Activated CD4-positive, alpha-beta T cell treated with anti-CD3 and anti-CD28 coated beads for 24 hours (primary cell): ENCODE measurements at regions not wholly inside any gene's neighbourhood (a gene's known extent, or its start where the extent isn't known, plus 50 kb on each side); places are given as distances from the start of the nearest gene placed in this dataset.

Experiments
- DNase-seq, 2 donors: peaks; one replicate each; pipeline ENCODE4 v3.0.0-alpha.2; 2020; ENCODE audit warnings: low read depth in 2 of 2

DNA sequence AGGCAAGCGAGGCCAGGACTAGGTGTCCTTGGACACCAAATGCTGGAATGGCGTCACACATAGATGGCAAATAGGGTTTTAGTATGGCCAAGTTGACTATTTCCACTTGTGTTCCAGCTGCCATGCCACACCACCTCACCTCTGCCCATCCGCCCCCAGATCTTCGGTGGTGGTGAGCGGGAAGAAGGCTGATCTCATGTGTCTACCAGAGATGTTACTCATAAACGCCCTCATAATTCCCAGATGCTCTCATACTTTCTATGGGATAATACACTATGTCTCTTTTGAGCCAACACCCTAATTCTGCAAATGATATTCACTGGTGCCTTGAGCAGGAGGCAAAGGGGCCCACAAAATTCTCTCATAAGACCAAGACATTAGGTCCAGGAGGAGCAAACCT lies 281.1 kb upstream of the FN1 start:
- DNase-seq: no peak

DNA sequence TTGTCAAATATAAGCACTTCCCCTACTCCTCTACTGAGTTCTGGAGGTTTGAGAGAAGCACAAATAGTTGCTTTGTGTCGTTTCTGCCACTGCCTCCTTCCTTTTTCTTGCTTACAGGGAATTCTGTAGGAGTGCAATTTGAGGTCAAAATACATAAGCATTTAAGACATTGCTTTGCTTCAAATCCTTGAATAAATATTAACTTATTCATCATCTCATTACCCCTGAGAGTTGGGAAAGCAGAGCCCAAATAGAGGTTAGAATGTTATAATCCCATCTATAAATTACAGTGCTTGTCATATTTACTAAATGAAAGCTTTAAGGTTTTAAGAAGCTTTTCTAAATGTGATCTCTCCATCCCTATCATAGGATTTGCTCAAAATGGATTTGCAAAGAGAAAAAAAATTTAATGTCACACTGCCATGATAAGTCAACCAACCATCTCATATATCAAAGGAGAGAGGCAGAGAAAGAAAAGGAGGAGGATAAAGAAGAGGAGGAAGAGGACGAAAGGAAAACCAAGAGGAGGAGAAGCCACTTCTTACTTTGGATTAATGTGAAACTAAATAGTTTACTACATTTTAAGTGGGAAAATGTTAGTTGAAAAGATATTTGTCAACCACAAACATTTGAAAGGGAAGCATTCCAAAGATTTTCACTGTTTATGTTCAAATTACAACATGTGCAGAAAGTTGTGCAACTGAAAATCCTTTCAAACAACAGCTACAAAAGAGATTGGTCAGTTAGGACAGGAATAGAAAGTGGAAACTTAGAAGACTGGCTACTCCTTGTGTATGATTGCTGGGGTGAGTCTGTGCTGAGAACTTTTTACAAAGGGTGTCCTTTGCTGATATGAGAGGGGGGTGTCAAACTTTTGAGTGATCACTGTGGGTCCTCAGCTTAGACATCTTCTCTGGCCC lies 277.3 kb upstream of the FN1 start:
- DNase-seq: no peak

DNA sequence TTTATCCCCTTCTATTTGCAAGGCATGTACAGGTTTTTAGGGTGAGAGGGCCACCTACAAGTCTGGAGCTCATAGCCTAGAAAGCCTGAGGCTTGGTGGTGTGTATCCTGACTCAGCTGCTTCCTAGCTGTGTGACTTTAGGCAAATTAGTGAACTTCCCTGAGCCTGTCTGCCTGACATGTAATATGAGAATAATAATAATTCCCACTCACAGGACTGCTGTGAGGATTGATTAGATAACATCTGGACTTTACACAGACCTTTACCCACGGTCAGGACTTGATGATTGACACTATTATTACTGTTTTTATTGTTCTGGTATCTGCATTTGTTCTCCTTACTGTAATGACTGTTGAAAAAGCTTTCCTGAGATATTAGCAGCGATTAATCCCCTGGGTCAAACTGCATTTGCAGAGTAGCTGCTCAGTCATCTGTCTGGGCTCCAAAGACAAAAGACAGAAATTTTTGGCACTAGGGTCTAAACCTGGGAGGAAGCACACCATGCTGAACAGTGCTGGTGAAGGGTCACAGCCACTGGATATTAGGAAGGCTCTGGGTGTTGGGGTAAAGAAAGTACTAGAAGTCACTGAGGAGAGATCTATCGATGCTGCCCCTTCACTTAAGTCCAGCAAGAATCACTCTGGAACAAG lies 276.5 kb upstream of the FN1 start:
- no peak for DNase-seq

DNA sequence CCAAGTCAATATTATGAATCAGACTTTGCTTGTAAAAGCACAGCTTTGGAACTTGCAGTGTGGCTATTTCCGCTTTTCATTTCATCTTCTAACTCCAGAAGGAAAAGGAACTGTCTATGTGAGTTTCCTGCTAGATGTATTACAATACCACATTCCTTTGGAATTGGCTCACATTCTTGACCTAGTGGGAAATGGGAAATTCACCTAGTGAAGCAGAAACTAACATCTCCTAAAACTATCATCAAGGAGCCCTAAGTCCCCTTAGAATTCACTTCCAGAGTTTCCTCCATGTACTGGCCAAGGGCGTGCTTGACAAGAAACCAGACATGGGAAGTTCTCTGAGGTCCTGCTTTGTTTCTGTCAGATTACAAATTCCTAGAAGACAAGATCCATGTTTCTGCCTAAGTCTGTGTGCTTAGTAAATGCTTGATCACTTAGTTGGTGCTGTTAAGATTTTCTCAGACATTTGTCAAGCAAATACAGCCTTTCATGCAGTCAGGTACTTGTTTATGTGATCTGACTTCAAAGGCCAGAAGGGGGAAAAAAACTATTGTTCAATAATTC lies 275.7 kb upstream of the FN1 start:
- no peak for DNase-seq

DNA sequence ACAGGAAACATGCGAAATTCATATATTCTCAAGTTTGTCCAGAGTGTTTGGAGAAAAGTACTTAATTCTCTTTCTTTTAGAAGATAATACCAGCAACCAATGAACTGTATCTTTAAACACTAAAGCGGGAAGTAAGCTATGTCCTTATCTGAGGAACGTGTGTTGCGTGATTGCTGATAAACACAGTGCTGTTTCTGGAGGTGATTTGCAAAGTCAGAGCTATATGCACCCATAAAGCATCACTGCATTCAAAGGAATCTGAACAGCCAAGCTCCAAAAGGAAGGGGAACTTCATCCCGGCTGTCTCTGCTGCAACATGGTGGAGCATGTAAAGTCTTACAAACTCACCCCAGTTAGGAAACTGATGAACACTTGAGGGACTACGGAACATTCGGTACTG lies 271.7 kb upstream of the FN1 start:
- no peak for DNase-seq

DNA sequence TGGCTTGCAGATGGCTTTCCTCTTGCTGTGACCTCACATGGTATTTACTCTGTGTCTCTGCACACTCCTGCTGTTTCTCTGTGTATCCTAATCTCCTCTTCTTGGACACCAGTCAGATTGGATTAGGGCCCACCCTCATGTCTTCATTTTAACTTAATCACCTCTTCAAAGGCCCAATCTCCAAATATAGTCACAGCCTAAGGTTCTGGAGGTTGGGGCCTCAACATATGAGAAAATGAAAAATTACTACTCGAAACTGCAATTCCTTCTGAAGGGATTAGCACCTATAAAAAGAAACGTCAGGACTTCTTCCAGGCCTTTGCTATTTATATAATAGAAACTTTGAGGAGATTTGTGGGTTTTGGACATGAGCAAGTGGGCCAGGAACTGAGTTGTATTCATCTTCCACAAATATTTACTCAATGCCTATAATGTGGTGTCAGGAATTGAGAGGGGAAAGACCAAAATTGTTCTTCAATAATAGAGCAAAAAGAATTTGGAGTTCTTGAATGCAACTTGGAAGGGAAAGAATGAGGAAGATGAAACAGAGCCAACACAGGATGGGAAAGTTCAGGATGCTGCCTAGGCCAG lies 270.0 kb upstream of the FN1 start:
- no peak for DNase-seq

DNA sequence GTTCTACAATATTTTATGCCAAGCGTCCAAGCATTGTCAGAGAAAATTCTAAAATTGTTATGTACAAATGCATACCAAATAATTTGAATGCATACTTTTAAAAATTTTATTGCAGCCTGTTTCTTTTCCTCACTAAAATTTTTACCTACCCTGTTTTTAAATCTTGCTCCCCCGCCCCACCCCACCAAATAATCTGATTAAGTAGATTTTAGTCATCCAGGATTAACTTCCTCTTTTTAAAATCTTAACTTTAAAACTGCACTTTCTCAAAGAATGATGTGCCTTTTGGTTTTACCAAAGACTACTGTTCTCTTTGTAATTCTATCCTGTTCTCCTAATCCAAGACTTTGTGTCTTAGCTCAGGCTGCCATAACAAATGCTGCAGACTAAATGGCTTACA lies 269.4 kb upstream of the FN1 start:
- no peak for DNase-seq

DNA sequence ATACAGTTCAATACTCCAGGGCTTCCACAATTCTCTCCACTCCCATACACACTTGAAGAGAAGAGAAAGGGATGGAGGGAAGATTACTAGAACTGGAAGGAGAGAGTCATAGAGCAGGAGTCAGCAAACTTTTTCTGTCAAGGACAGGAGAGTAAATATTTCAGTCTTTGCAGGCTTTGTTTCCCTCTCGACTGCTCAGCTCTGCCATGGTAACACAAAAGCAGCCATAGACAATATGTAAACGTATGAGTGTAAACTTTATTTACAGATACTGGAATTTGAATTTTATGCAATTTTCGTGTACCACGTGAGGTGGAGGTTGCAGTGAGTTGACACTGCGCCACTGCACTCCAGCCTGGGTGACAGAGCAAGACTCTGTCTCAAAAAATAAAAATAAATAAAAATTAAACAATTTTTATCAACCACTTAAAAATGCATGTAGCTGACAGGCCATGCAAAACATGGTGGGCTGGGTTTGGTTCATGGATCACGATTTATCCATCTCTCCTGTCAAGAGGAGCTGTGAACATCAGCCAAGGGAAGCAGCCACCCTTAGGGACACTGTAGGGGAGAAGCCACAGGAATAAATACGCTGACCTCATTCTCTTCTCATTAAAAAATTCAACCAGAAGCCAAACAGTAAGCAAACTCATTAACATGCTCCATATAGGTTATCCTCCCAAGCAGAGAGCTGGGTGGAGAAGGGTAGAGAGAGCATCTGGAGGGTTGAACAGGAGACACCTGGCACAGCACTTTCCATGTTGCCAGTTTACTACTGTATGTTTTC lies 266.4 kb upstream of the FN1 start:
- no peak for DNase-seq

DNA sequence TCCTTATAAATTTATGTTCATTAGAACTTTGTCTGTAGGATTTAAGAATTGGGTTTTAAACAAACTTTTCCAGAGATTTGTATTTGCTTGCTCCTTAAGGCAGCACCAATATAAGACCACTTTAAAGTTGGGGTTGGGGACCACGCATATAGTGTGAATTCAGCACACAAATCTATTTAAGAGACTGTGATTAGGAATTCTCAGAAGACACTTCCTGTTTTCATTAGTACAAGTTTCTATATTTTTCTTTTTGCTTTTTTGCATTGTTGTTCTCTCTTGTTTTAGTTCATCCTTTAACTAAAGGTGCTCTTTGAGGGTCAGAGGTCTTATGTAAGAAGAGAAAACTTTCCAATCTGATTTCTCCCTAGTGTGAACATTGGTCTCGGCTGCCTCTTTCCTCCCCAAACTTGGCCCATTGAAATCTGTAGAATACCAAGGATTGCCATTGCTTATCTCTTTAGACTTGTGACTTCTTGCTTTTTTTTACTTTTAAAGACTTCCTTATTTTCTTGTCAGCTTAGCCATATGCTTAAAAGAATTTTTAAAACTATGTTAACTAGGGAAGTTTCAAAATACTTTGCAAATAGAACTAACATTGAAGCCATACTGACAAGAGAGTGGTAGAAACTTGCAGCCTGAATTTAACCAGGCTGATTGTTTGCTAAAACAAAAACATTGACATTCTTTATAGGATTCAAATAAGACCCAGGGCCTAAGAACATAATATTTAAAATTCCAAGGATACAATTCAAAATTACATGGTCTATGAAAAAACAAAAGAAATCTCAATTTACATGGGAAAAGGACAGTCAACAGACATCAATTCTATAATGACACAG lies 264.1 kb upstream of the FN1 start:
- no peak for DNase-seq

DNA sequence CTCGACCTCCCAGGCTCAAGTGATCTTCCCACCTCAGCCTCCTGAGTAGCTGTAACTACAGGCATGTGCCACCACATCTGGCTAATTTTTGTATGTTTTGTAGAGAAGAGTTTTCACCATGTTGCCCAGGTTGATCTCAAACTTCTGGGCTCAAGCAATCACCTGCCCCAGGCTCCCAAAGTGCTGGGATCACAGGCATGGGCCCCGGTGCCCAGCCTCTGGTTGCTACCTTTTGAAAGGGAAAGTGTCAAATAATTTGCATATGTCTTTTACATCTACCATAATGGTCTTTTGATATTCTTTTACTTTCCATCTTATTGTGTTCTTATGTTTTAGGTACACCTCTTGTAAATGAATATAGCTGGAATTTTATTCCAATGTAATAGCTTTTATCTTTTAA lies 263.1 kb upstream of the FN1 start:
- DNase-seq: no peak

DNA sequence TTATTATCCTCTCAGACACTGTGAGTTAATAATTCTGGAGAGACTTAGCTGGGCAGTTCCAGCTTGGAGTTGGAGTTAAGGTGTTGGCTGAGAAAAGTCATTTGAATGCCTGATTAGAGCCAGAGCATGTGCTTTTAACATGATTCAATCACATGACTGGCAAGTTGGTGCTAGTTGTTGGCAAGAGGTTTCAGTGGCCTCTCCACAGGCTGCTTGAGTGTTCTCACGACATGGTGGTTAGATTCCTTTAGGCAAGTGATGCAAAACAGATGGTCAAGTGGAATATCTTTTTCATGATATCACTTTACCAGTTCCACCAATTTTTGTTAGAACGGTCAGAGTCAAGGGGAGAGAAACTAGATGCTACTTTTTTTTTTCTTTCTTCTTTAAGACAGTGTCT lies 262.7 kb upstream of the FN1 start:
- DNase-seq: no peak

DNA sequence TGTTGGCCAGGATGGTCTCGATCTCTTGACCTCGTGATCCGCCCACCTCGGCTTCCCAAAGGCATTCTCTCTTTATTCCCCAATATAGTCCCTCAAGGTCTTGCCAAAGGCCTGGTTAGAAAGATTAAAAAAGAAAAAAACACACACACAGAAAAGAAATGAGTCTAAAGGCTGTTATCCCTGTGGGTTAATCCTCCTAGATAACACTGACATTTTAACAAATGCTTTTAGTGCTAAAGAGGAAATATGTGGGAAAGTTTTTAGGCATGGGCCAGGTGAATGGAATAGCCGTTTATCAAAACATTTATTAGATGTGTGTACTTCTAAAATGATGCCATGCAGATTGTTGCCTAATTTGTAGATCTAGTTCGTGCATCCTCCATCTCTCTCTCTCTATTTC lies 261.6 kb upstream of the FN1 start:
- no peak for DNase-seq

DNA sequence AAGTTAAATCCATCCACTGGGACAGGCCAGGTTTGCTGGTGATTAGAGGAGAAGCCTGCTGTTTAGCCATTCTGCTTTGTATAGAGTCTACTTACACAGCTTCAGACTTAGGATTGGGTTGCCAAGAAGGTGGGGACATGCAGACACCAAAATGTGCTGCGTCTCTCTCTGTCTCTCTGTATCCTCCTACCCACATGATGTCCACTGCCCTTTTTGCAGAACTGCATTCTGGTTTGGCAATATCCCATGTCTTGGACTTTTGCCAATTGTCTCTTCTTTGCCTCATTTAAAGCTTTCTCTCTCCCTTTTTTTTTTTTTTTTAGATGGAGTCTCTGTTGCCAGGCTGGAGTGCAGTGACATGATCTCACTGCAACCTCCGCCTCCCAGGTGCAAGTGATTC lies 261.1 kb upstream of the FN1 start:
- no peak for DNase-seq

DNA sequence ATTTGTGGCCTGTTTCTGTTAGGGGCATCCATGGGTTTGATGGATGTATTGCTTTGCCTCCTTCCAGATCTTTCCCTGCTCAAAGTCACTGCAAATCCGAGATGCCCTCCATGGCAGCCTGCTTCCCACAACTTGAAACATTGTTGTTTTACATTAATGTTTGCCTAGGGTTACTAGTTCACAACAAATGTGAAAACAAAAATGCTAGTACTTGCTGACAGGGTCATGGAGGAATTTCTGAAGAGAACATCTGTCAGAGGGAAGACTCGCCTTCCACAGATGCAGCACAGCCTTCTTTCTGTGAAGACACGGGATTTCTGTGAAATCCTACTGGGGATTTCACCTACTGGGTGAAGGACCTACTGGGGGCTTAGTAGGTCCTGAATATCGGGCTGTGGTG lies 260.0 kb upstream of the FN1 start:
- no peak for DNase-seq

DNA sequence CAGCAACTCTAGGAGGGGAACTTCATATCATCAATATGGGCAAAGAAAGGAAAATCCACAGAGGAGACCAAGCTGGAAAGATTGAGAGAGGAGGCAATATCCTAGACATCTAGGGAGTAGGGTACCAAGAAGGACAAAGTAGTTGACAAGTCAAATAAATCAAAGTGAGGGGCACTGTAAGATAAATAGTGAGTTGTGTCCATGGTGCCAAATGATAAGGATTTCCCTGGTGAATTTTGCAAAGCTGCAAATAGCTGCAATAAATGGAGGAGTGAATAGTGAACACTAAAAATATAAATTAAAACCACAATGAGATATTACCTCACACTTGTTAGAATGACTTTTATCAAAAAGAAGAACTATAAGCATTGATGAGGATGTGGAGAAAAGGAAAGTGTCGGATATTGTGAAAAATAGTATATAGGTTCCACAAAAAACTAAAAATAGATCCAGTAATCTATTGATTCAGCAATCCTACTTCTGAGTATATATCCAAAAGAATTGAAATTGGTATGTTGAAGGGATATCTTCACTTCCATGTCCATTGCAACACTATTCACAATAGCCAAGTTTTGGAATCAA lies 258.2 kb upstream of the FN1 start:
- no peak for DNase-seq

DNA sequence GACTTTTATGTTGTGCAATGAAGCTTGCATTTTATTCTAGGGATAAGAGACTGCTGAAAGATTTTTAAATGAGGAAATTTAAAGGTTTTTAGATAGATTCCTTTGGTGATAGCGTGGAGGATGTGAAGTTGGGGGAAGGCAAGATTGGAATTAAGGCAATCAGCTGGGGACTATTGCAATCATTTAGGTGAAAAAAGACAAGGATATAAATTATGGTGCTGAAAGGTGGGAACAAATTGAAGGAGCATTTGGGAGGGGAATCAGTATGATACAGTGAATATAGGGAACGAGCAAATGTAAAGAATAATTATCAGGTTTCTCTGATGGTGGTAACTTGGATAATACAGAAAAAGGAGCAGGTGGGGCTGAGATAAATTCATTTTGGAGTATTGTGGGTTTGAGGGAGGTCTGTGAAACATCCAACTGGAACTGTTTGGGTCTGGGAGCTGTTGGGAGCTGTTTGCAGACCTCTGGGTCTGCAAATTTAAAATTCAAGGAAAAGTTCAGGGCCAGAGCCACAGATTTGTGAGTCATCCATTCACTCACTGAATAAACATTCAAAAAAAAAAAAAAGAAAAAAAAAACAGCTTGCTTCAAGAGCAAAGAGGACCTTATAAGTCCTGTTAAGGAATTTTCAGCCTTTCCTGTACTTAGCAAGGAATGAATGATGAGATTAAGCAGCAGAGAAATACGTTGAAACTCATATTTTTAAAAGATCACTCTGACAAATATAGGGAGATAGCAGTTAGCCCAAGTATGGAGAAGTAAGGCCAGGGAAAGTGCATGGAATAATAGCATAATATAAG lies 257.5 kb upstream of the FN1 start:
- DNase-seq: no peak

DNA sequence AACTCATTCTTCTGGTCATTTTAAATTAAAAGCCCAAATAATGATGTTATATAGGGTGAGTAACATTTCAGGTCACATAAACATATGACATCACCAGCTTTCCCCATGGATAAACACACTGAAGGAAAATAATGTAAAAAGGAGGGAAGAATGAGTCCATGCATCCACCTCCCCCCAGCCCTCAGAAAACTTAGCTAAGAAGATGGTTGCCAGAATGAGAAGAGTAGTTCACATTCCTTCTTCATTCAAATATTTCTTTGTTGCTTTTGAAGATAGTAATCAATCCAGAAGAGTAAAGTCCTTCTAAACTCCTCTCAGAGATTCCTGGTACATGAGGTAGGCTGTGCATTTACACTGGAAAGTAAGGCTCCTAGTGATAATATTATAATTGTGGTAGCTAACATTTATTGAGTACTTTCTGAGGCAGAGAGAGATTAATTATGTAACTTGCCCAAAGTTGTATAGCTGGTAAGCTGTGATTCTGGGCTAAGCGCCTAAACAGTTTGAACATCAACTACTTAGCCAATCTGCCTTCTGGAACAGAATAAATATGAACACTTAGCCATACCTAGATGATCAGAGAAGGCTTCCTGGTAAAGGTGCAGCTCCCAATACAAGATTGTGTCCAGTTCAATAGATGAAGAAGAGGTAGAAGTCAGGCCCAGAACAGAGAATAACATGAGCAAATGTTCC lies 256.7 kb upstream of the FN1 start:
- no peak for DNase-seq

DNA sequence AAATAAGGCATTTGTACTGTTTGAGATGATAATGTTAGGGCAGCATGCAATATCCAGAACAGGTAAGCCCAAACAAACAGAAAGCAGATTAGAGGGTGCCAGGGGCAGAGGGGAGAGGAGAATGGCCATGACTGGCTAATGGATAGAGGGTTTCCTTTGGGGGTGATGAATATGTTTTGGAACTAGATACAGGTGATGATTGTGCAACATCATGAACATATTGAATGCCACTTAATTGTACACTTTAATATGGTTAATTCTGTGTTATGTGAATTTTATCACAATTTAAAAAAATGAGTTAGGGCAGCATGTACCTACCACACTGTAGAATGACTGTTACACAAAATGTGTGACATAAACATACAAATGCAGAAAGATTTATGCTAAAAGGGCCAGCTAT lies 255.5 kb upstream of the FN1 start:
- no peak for DNase-seq
